ENCODE measurements at regions not wholly inside any gene's neighbourhood (a gene's known extent, or its start where the extent isn't known, plus 50 kb on each side); places are given as distances from the start of the nearest gene placed in this dataset.

GRCh38 chr3:72223628-72224027 lies 438.7 kb upstream of the PROK2 start:
- H3K9me3 Mint-ChIP-seq (ENCODE audit: unreplicated experiment): peaks cover 28% of the 10 kb centered on the region
- TF ChIP-seq CTCF (IDR thresholded peaks at IDR 0.05): no peak
- no peak for DNase-seq (ENCODE audit: extremely low spot score, unreplicated experiment)
- H3K4me3 Mint-ChIP-seq (ENCODE audit: unreplicated experiment): no peak overlapping the region
- peaks cover 11% of the 10 kb centered on the region for H3K36me3 Mint-ChIP-seq (ENCODE audit: unreplicated experiment)
- H3K27me3 Mint-ChIP-seq (ENCODE audit: unreplicated experiment): peaks cover 29% of the 10 kb centered on the region
- peaks cover 12% of the 10 kb centered on the region for H3K4me1 Mint-ChIP-seq (ENCODE audit: unreplicated experiment)
- no peak overlapping the region for H3K27ac Mint-ChIP-seq (ENCODE audit: unreplicated experiment)

- no peak for TF ChIP-seq CTCF (IDR thresholded peaks at IDR 0.05)
- no peak for DNase-seq (ENCODE audit: extremely low spot score, unreplicated experiment)
These were observed 438.2 kb upstream of the PROK2 start for GRCh38 chr3:72223116-72223515.

GRCh38 chr3:72222410-72222809 lies 437.5 kb upstream of the PROK2 start:
- no peak overlapping the region for H3K4me3 Mint-ChIP-seq (ENCODE audit: unreplicated experiment)
- H3K27ac Mint-ChIP-seq (ENCODE audit: unreplicated experiment): no peak overlapping the region

More at GRCh38 chr3:72223116-72223515, 438.2 kb upstream of the PROK2 start:
- Mint-ChIP-seq H3K27me3 (ENCODE audit: unreplicated experiment) (peaks cover 24% of the 10 kb centered on the region), H3K27ac (ENCODE audit: unreplicated experiment) (no peak overlapping the region), H3K4me1 (ENCODE audit: unreplicated experiment) (peaks cover 12% of the 10 kb centered on the region), H3K36me3 (ENCODE audit: unreplicated experiment) (peaks cover 11% of the 10 kb centered on the region), H3K9me3 (ENCODE audit: unreplicated experiment) (peaks cover 28% of the 10 kb centered on the region), H3K4me3 (ENCODE audit: unreplicated experiment) (no peak overlapping the region)

GRCh38 chr3:72220946-72221345 lies 436.0 kb upstream of the PROK2 start:
- Mint-ChIP-seq H3K4me1 (ENCODE audit: unreplicated experiment) (peaks cover 12% of the 10 kb centered on the region), H3K27me3 (ENCODE audit: unreplicated experiment) (peaks cover 18% of the 10 kb centered on the region), H3K27ac (ENCODE audit: unreplicated experiment) (no peak overlapping the region), H3K9me3 (ENCODE audit: unreplicated experiment) (peaks cover 25% of the 10 kb centered on the region), H3K36me3 (ENCODE audit: unreplicated experiment) (peaks cover 10% of the 10 kb centered on the region), H3K4me3 (ENCODE audit: unreplicated experiment) (no peak overlapping the region)
- no peak for DNase-seq (ENCODE audit: extremely low spot score, unreplicated experiment)
- TF ChIP-seq CTCF (IDR thresholded peaks at IDR 0.05): no peak

More at GRCh38 chr3:72222410-72222809, 437.5 kb upstream of the PROK2 start:
- H3K4me1 Mint-ChIP-seq (ENCODE audit: unreplicated experiment): peaks cover 12% of the 10 kb centered on the region
- peaks cover 28% of the 10 kb centered on the region for H3K9me3 Mint-ChIP-seq (ENCODE audit: unreplicated experiment)
- TF ChIP-seq CTCF (IDR thresholded peaks at IDR 0.05): no peak
- H3K27me3 Mint-ChIP-seq (ENCODE audit: unreplicated experiment): peaks cover 19% of the 10 kb centered on the region
- no peak for DNase-seq (ENCODE audit: extremely low spot score, unreplicated experiment)
- peaks cover 11% of the 10 kb centered on the region for H3K36me3 Mint-ChIP-seq (ENCODE audit: unreplicated experiment)

- TF ChIP-seq CTCF (IDR thresholded peaks at IDR 0.05): no peak
- Mint-ChIP-seq H3K27me3 (ENCODE audit: unreplicated experiment) (peaks cover 16% of the 10 kb centered on the region), H3K4me1 (ENCODE audit: unreplicated experiment) (peaks cover 12% of the 10 kb centered on the region), H3K4me3 (ENCODE audit: unreplicated experiment) (no peak overlapping the region), H3K27ac (ENCODE audit: unreplicated experiment) (no peak overlapping the region), H3K9me3 (ENCODE audit: unreplicated experiment) (peaks cover 13% of the 10 kb centered on the region), H3K36me3 (ENCODE audit: unreplicated experiment) (peaks cover under 1% of the 10 kb centered on the region)
- no peak for DNase-seq (ENCODE audit: extremely low spot score, unreplicated experiment)
These were observed 434.8 kb upstream of the PROK2 start for GRCh38 chr3:72219752-72220151.

Measured in osteocyte (in vitro differentiated cells).